ENCODE measurements at regions not wholly inside any gene's neighbourhood (a gene's known extent, or its start where the extent isn't known, plus 50 kb on each side); places are given as distances from the start of the nearest gene placed in this dataset.

DNA sequence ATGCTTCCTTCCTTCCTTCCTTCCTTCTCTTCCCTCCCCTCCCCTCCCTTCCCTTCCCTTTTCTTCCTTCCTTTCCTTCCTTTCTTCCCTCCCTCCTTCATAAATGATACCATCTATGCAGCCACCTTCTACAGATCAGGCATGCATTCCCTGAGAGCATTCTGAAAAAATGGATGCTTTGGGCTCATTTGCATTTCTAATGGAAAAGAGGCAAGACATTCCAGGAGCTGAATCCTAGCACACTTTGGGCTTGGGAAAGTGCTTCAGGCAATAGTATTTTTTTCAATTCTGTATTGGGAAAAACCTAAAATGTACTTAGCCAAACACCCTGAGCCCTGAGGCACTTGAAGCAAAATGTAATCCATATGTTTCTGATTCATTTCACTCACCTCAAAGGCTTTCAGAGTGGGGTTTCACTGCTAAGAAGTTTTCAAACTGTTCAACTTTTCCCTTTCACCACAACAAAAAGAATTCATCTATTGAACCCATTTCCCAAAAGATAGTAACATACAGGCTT is 220.1 kb upstream of the RORA start:
- Mint-ChIP-seq H3K36me3 (no peaks in the 10 kb centered on the region), H3K4me1 (ENCODE audit: unreplicated experiment) (no peaks in the 10 kb centered on the region), H3K27me3 (peaks cover 2% of the 10 kb centered on the region), H3K9me3 (no peaks in the 10 kb centered on the region), H3K27ac (no peak overlapping the region), H3K4me3 (no peak overlapping the region)
- DNase-seq (ENCODE audit: extremely low spot score, unreplicated experiment): no peak
- TF ChIP-seq, protein P1, sequence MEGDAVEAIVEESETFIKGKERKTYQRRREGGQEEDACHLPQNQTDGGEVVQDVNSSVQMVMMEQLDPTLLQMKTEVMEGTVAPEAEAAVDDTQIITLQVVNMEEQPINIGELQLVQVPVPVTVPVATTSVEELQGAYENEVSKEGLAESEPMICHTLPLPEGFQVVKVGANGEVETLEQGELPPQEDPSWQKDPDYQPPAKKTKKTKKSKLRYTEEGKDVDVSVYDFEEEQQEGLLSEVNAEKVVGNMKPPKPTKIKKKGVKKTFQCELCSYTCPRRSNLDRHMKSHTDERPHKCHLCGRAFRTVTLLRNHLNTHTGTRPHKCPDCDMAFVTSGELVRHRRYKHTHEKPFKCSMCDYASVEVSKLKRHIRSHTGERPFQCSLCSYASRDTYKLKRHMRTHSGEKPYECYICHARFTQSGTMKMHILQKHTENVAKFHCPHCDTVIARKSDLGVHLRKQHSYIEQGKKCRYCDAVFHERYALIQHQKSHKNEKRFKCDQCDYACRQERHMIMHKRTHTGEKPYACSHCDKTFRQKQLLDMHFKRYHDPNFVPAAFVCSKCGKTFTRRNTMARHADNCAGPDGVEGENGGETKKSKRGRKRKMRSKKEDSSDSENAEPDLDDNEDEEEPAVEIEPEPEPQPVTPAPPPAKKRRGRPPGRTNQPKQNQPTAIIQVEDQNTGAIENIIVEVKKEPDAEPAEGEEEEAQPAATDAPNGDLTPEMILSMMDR (conservative IDR thresholded peaks at IDR 0.05): no peak

DNA sequence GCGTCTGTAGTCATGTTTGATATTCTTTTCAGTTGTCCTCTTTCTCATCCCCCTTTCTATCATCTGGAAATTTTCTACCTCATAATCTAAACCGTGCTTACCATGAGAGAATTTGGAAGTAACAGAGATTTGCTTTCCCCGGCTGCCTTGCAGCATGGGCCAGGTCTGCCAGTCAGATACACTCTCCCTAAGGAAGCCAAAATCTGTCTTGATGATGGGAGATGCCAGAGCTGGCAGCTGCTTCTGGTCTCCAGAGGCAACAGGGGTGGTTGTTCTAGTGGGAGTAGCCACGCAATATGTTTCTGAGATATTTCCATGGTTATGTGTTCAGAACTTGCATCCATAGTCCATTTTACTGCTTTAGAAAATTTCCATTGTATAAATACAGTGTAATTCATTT is 218.9 kb upstream of the RORA start:
- TF ChIP-seq, protein P1 (conservative IDR thresholded peaks at IDR 0.05): no peak
- no peak for DNase-seq (ENCODE audit: extremely low spot score, unreplicated experiment)
- peaks cover 2% of the 10 kb centered on the region for H3K27me3 Mint-ChIP-seq
- H3K4me1 Mint-ChIP-seq (ENCODE audit: unreplicated experiment): no peaks in the 10 kb centered on the region
- no peaks in the 10 kb centered on the region for H3K36me3 Mint-ChIP-seq
- H3K27ac Mint-ChIP-seq: no peak overlapping the region
- H3K4me3 Mint-ChIP-seq: no peak overlapping the region
- no peaks in the 10 kb centered on the region for H3K9me3 Mint-ChIP-seq

DNA sequence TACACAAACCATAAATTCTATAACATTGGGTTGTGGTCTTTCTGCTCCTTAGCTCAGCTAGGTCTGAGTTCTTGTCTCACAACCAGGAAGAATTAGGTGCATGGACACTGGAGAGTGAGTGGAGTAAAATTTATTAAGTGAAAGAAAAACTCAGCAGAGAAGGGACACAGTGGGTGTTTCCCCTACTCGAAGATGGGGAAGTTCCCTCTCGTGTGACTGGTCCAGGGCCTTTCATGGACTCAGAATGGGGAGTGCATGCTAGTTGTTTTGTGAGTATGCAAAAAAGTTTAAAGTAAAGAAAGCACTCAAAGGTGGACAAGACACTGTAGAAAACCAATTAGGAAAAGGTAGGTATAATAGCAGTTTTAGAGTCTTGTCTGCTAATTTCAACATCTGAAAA is 215.5 kb upstream of the RORA start:
- no peak overlapping the region for H3K27ac Mint-ChIP-seq
- no peak for DNase-seq (ENCODE audit: extremely low spot score, unreplicated experiment)
- TF ChIP-seq, protein P1 (conservative IDR thresholded peaks at IDR 0.05): no peak
- no peaks in the 10 kb centered on the region for H3K9me3 Mint-ChIP-seq
- H3K4me3 Mint-ChIP-seq: no peak overlapping the region
- H3K27me3 Mint-ChIP-seq: peaks cover 18% of the 10 kb centered on the region
- no peaks in the 10 kb centered on the region for H3K36me3 Mint-ChIP-seq
- peaks cover 5% of the 10 kb centered on the region for H3K4me1 Mint-ChIP-seq (ENCODE audit: unreplicated experiment)

DNA sequence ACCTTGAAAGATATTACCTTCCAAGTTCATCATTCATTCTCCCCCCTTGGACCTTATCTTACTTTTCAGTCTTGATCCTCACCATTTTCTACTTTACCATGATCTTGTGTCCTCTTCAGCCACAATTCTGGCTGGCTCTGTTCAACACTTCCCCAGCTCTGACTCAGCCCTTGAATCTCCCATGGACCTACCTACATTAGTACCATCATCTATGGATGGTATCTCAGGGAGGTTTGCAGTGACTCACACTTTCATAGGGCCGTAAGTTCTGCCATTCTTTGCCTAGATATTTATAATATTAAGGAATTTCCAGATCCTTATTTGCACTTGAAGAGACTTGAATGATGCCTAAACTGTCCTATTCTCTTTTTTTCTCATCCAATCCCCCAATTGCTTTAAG is 213.7 kb upstream of the RORA start:
- Mint-ChIP-seq H3K4me3 (no peak overlapping the region), H3K36me3 (no peaks in the 10 kb centered on the region), H3K4me1 (ENCODE audit: unreplicated experiment) (peaks cover 5% of the 10 kb centered on the region), H3K27ac (no peak overlapping the region), H3K27me3 (peaks cover 15% of the 10 kb centered on the region), H3K9me3 (no peaks in the 10 kb centered on the region)
- no peak for DNase-seq (ENCODE audit: extremely low spot score, unreplicated experiment)
- TF ChIP-seq, protein P1 (conservative IDR thresholded peaks at IDR 0.05): no peak

DNA sequence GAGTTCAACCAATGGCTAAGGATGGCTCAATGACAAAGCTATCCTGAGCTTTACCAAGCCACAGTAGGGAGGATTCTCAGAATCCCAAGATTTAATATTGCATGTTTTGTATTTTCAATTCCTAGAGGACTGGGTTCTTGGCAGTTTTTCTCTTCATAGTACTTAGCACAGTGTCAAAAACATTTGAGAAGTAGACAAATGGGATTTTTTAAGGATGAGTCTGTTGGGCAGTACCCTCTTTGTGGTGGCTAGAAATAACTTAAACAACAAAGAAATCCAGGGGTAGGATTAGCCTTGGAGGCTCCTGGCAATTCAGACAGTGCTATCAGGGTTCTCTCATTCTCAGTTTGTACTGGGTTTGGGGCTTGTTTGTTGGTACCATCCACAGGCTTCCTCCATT is 212.8 kb upstream of the RORA start:
- no peaks in the 10 kb centered on the region for H3K36me3 Mint-ChIP-seq

More for the DNA sequence above, 212.8 kb upstream of the RORA start:
- no peaks in the 10 kb centered on the region for H3K9me3 Mint-ChIP-seq
- peaks cover 5% of the 10 kb centered on the region for H3K4me1 Mint-ChIP-seq (ENCODE audit: unreplicated experiment)
- TF ChIP-seq, protein P1 (conservative IDR thresholded peaks at IDR 0.05): no peak
- no peak overlapping the region for H3K27ac Mint-ChIP-seq
- no peak for DNase-seq (ENCODE audit: extremely low spot score, unreplicated experiment)
- H3K27me3 Mint-ChIP-seq: peaks cover 15% of the 10 kb centered on the region
- H3K4me3 Mint-ChIP-seq: no peak overlapping the region
